ENCODE measurements at regions not wholly inside any gene's neighbourhood (a gene's known extent, or its start where the extent isn't known, plus 50 kb on each side); places are given as distances from the start of the nearest gene placed in this dataset.

DNA sequence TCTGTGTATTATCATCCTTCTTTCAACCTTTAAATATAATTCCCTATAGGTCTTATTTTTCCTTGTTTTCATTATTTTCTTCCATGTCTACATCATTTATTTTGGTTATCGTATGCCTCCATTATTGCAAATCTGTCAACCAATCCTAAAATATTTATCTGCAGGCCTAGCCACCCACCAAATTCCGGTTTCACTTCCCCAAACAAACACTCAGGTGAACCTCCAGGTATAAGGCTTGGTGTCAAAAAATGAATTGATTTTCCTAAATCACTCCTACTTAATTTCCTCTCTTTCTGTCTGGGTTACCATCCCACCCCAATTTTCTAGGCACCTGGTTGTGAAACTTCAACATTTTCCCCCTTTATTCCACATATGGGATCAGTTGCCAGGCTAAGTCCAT lies 111.9 kb upstream of the LINC00305 start:
- TF ChIP-seq, protein P1, sequence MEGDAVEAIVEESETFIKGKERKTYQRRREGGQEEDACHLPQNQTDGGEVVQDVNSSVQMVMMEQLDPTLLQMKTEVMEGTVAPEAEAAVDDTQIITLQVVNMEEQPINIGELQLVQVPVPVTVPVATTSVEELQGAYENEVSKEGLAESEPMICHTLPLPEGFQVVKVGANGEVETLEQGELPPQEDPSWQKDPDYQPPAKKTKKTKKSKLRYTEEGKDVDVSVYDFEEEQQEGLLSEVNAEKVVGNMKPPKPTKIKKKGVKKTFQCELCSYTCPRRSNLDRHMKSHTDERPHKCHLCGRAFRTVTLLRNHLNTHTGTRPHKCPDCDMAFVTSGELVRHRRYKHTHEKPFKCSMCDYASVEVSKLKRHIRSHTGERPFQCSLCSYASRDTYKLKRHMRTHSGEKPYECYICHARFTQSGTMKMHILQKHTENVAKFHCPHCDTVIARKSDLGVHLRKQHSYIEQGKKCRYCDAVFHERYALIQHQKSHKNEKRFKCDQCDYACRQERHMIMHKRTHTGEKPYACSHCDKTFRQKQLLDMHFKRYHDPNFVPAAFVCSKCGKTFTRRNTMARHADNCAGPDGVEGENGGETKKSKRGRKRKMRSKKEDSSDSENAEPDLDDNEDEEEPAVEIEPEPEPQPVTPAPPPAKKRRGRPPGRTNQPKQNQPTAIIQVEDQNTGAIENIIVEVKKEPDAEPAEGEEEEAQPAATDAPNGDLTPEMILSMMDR (IDR thresholded peaks at IDR 0.05) = no peak
- TF ChIP-seq POLR2A (IDR thresholded peaks at IDR 0.05) = no peak

Data from adrenal gland (tissue), 5 donors.